Endodermal cell (in vitro differentiated cells): ENCODE measurements at regions not wholly inside any gene's neighbourhood (a gene's known extent, or its start where the extent isn't known, plus 50 kb on each side); places are given as distances from the start of the nearest gene placed in this dataset.

Experiments
- DNase-seq: peaks from one replicate; pipeline ENCODE4 v3.0.0-alpha.2; 2017
- H3K27ac ChIP-seq: 2 replicates; pipeline ENCODE4 v1.5.1; 2013; ENCODE audit warnings: mild to moderate bottlenecking, low read depth, low read length, moderate library complexity
- H3K27me3 ChIP-seq: 2 replicates; pipeline ENCODE4 v1.6.1; 2013; ENCODE audit warnings: mild to moderate bottlenecking, low read length, moderate library complexity; ENCODE audit not compliant: insufficient read depth, control insufficient read depth, poor library complexity, severe bottlenecking
- H3K36me3 ChIP-seq: 2 replicates; pipeline ENCODE4 v1.7.0; 2013; ENCODE audit warnings: mild to moderate bottlenecking, low read length, moderate library complexity; ENCODE audit not compliant: control insufficient read depth, insufficient read depth
- H3K4me1 ChIP-seq: one replicate; pipeline ENCODE4 v1.7.0; 2013; ENCODE audit warnings: low read length; ENCODE audit not compliant: control insufficient read depth, insufficient read depth
- H3K4me3 ChIP-seq: 2 replicates; pipeline ENCODE4 v1.5.1; 2013; ENCODE audit warnings: mild to moderate bottlenecking, low read length, moderate library complexity
- H3K9ac ChIP-seq: 2 replicates; pipeline ENCODE4 v1.6.1; 2013; ENCODE audit warnings: mild to moderate bottlenecking, low read length, moderate library complexity; ENCODE audit not compliant: poor library complexity, severe bottlenecking; ENCODE audit errors: extremely low read depth
- H3K9me3 ChIP-seq: 2 replicates; pipeline ENCODE4 v1.6.1; 2013; ENCODE audit warnings: mild to moderate bottlenecking, low read length, moderate library complexity; ENCODE audit not compliant: control insufficient read depth
- H3K27ac Mint-ChIP-seq: 2 replicates; pipeline ENCODE4 v1.8.0; 2020; ENCODE audit warnings: mixed read lengths
- H3K27me3 Mint-ChIP-seq: 2 replicates; pipeline ENCODE4 v1.8.0; 2021; ENCODE audit warnings: mild to moderate bottlenecking, mixed read lengths; ENCODE audit not compliant: insufficient read depth
- H3K36me3 Mint-ChIP-seq: 2 replicates; pipeline ENCODE4 v1.8.0; 2020; ENCODE audit warnings: low read depth, mixed read lengths
- H3K4me1 Mint-ChIP-seq: 2 replicates; pipeline ENCODE4 v1.8.0; 2020; ENCODE audit warnings: mixed read lengths
- H3K4me3 Mint-ChIP-seq: 2 replicates; pipeline ENCODE4 v1.8.0; 2020; ENCODE audit warnings: mild to moderate bottlenecking, moderate library complexity, mixed read lengths
- H3K9me3 Mint-ChIP-seq: 2 replicates; pipeline ENCODE4 v1.8.0; 2020; ENCODE audit warnings: mild to moderate bottlenecking, mixed read lengths
- WGBS, 2 experiments: methylation state at CpG; one replicate each; pipeline versions ENCODE4 v1.1.5 to v1.1.7; 2013; ENCODE audit warnings: missing lambda C conversion rate in 2 of 2, mixed read lengths in 1 of 2; ENCODE audit not compliant: insufficient coverage in 1 of 2, insufficient read length in 1 of 2; 5-methylcytosine and 5-hydroxymethylcytosine counted together
- TF ChIP-seq, protein P1 (sequence below): fragments of 200-600 bp; sonication (generic); conservative IDR thresholded peaks from 2 replicates; pipeline ENCODE4 v1.5.0; 2021; ENCODE audit warnings: antibody characterized with exemption, mild to moderate bottlenecking

DNA sequence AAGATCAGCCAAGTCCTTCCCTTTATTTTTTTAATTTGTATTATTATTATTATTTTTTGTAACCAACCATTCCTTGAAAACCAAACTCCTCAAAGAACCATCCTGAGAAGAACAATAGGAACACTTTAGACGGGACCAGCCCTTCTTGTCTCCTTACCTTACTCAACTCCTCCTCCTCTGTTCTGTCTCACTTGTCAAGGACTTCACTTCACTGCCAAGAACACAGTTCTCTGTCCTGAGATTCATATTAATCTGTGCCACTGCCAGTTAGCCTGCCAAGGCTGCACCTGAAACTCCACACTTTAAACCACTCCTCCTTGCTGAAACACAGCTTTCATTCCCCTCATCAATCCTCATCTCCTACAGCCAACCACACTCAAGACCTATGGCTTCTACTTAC, 73.8 kb upstream of the ATP1A1 start:
- Mint-ChIP-seq H3K4me1 (peaks cover 13% of the 10 kb centered on the region), H3K27me3 (no peaks in the 10 kb centered on the region), H3K9me3 (peaks cover 30% of the 10 kb centered on the region), H3K27ac (no peak overlapping the region), H3K36me3 (peaks cover 5% of the 10 kb centered on the region), H3K4me3 (no peak overlapping the region)
- DNase-seq, result no peak
- H3K4me3 ChIP-seq, result no peak overlapping the region
- WGBS, 2 experiments, result 90% methylated on average over 1 of the region's 1 CpG; no CpG with 5 or more reads in 1 of the 2 experiments
- peaks cover 15% of the 10 kb centered on the region for H3K9me3 ChIP-seq
- H3K27ac ChIP-seq, result no peak overlapping the region
- H3K36me3 ChIP-seq, result no peaks in the 10 kb centered on the region
- TF ChIP-seq, protein P1, sequence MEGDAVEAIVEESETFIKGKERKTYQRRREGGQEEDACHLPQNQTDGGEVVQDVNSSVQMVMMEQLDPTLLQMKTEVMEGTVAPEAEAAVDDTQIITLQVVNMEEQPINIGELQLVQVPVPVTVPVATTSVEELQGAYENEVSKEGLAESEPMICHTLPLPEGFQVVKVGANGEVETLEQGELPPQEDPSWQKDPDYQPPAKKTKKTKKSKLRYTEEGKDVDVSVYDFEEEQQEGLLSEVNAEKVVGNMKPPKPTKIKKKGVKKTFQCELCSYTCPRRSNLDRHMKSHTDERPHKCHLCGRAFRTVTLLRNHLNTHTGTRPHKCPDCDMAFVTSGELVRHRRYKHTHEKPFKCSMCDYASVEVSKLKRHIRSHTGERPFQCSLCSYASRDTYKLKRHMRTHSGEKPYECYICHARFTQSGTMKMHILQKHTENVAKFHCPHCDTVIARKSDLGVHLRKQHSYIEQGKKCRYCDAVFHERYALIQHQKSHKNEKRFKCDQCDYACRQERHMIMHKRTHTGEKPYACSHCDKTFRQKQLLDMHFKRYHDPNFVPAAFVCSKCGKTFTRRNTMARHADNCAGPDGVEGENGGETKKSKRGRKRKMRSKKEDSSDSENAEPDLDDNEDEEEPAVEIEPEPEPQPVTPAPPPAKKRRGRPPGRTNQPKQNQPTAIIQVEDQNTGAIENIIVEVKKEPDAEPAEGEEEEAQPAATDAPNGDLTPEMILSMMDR, result no peak
- H3K4me1 ChIP-seq, result no peaks in the 10 kb centered on the region
- no peak overlapping the region for H3K9ac ChIP-seq
- H3K27me3 ChIP-seq, result no peaks in the 10 kb centered on the region

DNA sequence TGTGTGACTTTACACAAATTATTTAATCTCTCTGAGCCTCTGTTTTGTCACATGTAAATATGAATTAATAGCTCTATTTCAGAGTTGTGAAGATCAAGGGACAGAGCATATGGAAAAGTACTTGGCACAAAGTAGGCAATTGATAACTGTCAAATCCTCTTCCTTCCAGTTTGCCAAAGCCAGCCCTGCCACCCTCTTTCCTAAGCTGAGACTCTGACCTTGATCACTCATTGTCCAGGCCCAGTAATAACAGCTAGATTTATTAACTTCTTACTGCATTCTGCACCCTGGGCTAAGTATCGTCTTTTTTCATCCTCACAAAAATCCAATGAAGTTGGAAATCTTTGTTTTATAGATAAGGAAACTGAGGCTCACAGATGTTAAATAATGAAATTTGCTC, 70.8 kb upstream of the ATP1A1 start:
- WGBS, 2 experiments, result 92% methylated on average over 1 of the region's 1 CpG; no CpG with 5 or more reads in 1 of the 2 experiments
- Histone ChIP-seq H3K9ac (no peak overlapping the region), H3K36me3 (no peaks in the 10 kb centered on the region), H3K9me3 (peaks cover 21% of the 10 kb centered on the region), H3K4me1 (no peaks in the 10 kb centered on the region), H3K27ac (no peak overlapping the region), H3K4me3 (no peak overlapping the region), H3K27me3 (no peaks in the 10 kb centered on the region)
- no peak overlapping the region for H3K4me3 Mint-ChIP-seq
- peaks cover 5% of the 10 kb centered on the region for H3K36me3 Mint-ChIP-seq
- DNase-seq, result no peak
- peaks cover 25% of the 10 kb centered on the region for H3K9me3 Mint-ChIP-seq
- H3K27me3 Mint-ChIP-seq, result no peaks in the 10 kb centered on the region
- TF ChIP-seq, protein P1, result no peak
- no peak overlapping the region for H3K27ac Mint-ChIP-seq
- peaks cover 13% of the 10 kb centered on the region for H3K4me1 Mint-ChIP-seq

GRCh38 chr1:116306102-116306501, 66.9 kb upstream of the ATP1A1 start:
- Mint-ChIP-seq H3K27me3 (no peaks in the 10 kb centered on the region), H3K27ac (no peak overlapping the region), H3K9me3 (peaks cover 3% of the 10 kb centered on the region), H3K4me3 (no peak overlapping the region), H3K36me3 (no peaks in the 10 kb centered on the region), H3K4me1 (peaks cover 18% of the 10 kb centered on the region)
- H3K27me3 ChIP-seq, result no peaks in the 10 kb centered on the region
- no peaks in the 10 kb centered on the region for H3K36me3 ChIP-seq
- peaks cover 9% of the 10 kb centered on the region for H3K9me3 ChIP-seq
- DNase-seq, result no peak
- 81 to 83% methylated on average over 2 of the region's 2 CpGs for WGBS, 2 experiments
- H3K9ac ChIP-seq, result no peak overlapping the region
- no peak overlapping the region for H3K4me3 ChIP-seq
- no peak overlapping the region for H3K27ac ChIP-seq
- H3K4me1 ChIP-seq, result no peaks in the 10 kb centered on the region
- TF ChIP-seq, protein P1, result no peak
